SK-N-SH (cell line): ENCODE measurements at regions not wholly inside any gene's neighbourhood (a gene's known extent, or its start where the extent isn't known, plus 50 kb on each side); places are given as distances from the start of the nearest gene placed in this dataset.

ENCODE experiments used
- CTCF ChIA-PET: fragments of 300-600, 350-600 bp; formaldehyde crosslinking; extraction: SDS; loops from one replicate; lab custom pipeline; 2021; lab: Yijun Ruan, JAX
- POLR2A ChIA-PET: fragments of 350-600 bp; sonication (Branson Sonifier 250); formaldehyde crosslinking; extraction: SDS; loops from one replicate; lab custom pipeline; 2020; ENCODE audit warnings: antibody characterized with exemption, inconsistent platforms; lab: Yijun Ruan, JAX
- DNase-seq: peaks from one replicate; pipeline ENCODE4 v3.0.0; 2012
- H2AFZ ChIP-seq: fragments of 200-600 bp; sonication (generic); 2 replicates; pipeline ENCODE4 v1.8.1; 2016; ENCODE audit warnings: antibody characterized with exemption, mild to moderate bottlenecking, low read depth
- H3F3A ChIP-seq: fragments of 200-600 bp; sonication (generic); replicated peaks from 2 replicates; pipeline ENCODE3; 2016; ENCODE audit warnings: antibody characterized with exemption, mild to moderate bottlenecking; ENCODE audit not compliant: insufficient read depth
- H3K27ac ChIP-seq, 2 experiments: fragments of 200-500 bp in 1 of 2; fragments of 200-600 bp in 1 of 2; sonication (Bioruptor generic) in 1 of 2; sonication (generic), shearing (Covaris generic) in 1 of 2; 2 replicates each; pipeline versions ENCODE4 v1.5.1 to v1.6.1; 2014 to 2016; ENCODE audit warnings: low read depth in 2 of 2, inconsistent platforms in 1 of 2, low read length in 1 of 2, mild to moderate bottlenecking in 1 of 2, mixed read lengths in 1 of 2
- H3K27me3 ChIP-seq: fragments of 200-600 bp; sonication (generic), shearing (Covaris generic); 2 replicates; pipeline ENCODE4 v1.6.1; 2016; ENCODE audit warnings: mixed run types; ENCODE audit not compliant: insufficient read depth
- H3K36me3 ChIP-seq, 2 experiments: fragments of 200-500 bp in 1 of 2; fragments of 200-600 bp in 1 of 2; sonication (Bioruptor generic) in 1 of 2; sonication (generic) in 1 of 2; replicated peaks in 1 of 2; 2 replicates each; pipeline versions ENCODE3 to v1.5.1; 2014 to 2016; ENCODE audit warnings: low read length in 1 of 2, mild to moderate bottlenecking in 1 of 2; ENCODE audit not compliant: insufficient read depth in 2 of 2, control insufficient read depth in 1 of 2
- H3K4me1 ChIP-seq, 2 experiments: fragments of 200-500 bp in 1 of 2; fragments of 200-600 bp in 1 of 2; sonication (Bioruptor generic) in 1 of 2; sonication (generic), shearing (Covaris generic) in 1 of 2; 2 replicates each; pipeline versions ENCODE4 v1.5.1 to v1.6.1; 2014 to 2016; ENCODE audit warnings: low read depth in 1 of 2, low read length in 1 of 2, mixed run types in 1 of 2; ENCODE audit not compliant: insufficient read depth in 2 of 2, control insufficient read depth in 1 of 2
- H3K4me2 ChIP-seq: fragments of 200-600 bp; sonication (generic), shearing (Covaris generic); 2 replicates; pipeline ENCODE4 v1.6.1; 2017; ENCODE audit warnings: mixed run types
- H3K4me3 ChIP-seq, 2 experiments: fragments of 200-500 bp in 1 of 2; fragments of 200-600 bp in 1 of 2; sonication (Bioruptor generic) in 1 of 2; sonication (generic), shearing (Covaris generic) in 1 of 2; 2 replicates each; pipeline versions ENCODE4 v1.5.1 to v1.8.1; 2014 to 2016; ENCODE audit warnings: low read depth in 2 of 2, inconsistent platforms in 1 of 2, low read length in 1 of 2, mild to moderate bottlenecking in 1 of 2, mixed read lengths in 1 of 2, moderate library complexity in 1 of 2
- H3K79me2 ChIP-seq: fragments of 200-600 bp; sonication (generic); 2 replicates; pipeline ENCODE4 v1.8.1; 2017; ENCODE audit warnings: mild to moderate bottlenecking; ENCODE audit not compliant: insufficient read depth
- H3K9ac ChIP-seq: fragments of 200-600 bp; sonication (generic); 2 replicates; pipeline ENCODE4 v1.6.1; 2017; ENCODE audit warnings: mixed run types
- H3K9me2 ChIP-seq: fragments of 200-600 bp; sonication (generic); 2 replicates; pipeline ENCODE4 v1.6.1; 2017; ENCODE audit warnings: mixed run types
- H3K9me3 ChIP-seq: fragments of 200-600 bp; sonication (generic); 2 replicates; pipeline ENCODE4 v1.6.1; 2017; ENCODE audit warnings: mixed run types, mild to moderate bottlenecking, moderate library complexity
- H4K20me1 ChIP-seq: fragments of 200-600 bp; sonication (generic); 2 replicates; pipeline ENCODE4 v1.6.1; 2017; ENCODE audit warnings: mild to moderate bottlenecking, mixed run types; ENCODE audit not compliant: insufficient read depth
- CHD2 ChIP-seq: fragments of 150-350 bp; IDR thresholded peaks from 2 replicates; pipeline ENCODE4 v1.6.1; 2018; ENCODE audit warnings: low read length; ENCODE audit not compliant: partially characterized antibody
- ELF1 ChIP-seq: IDR thresholded peaks from 2 replicates; pipeline ENCODE4 v1.4.0; 2012
- EZH2phosphoT487 ChIP-seq: fragments of 200-600 bp; sonication (generic); IDR thresholded peaks from 2 replicates; pipeline ENCODE4 v1.6.1; 2017; ENCODE audit warnings: low read depth, mixed run types, mild to moderate bottlenecking, antibody characterized with exemption, moderate library complexity, borderline replicate concordance
- FOSL2 ChIP-seq: IDR thresholded peaks from 2 replicates; pipeline ENCODE4 v1.4.0; 2012; ENCODE audit warnings: low read depth, mild to moderate bottlenecking, moderate library complexity, borderline replicate concordance
- GABPA ChIP-seq: IDR thresholded peaks from 2 replicates; pipeline ENCODE4 v1.4.0; 2012; ENCODE audit warnings: low read depth, mild to moderate bottlenecking
- GATA2 ChIP-seq: sonication (generic); formaldehyde crosslinking; IDR thresholded peaks from 2 replicates; pipeline ENCODE4 v1.5.0; 2020; ENCODE audit warnings: mild to moderate bottlenecking, missing genetic modification reagents
- JUND ChIP-seq: IDR thresholded peaks from 2 replicates; pipeline ENCODE4 v1.4.0; 2012
- MEF2A ChIP-seq: IDR thresholded peaks from 2 replicates; pipeline ENCODE4 v1.4.0; 2012; ENCODE audit warnings: low read depth, borderline replicate concordance
- MXI1 ChIP-seq: IDR thresholded peaks from 2 replicates; pipeline ENCODE4 v1.6.1; 2012; ENCODE audit warnings: mild to moderate bottlenecking, low read depth, low read length, improper control_type of control experiment
- NFIC ChIP-seq: IDR thresholded peaks from 2 replicates; pipeline ENCODE4 v1.4.0; 2012; ENCODE audit warnings: borderline replicate concordance
- SMC3 ChIP-seq: IDR thresholded peaks from 2 replicates; pipeline ENCODE4 v1.6.1; 2012; ENCODE audit warnings: low read depth, low read length, improper control_type of control experiment
- TCF12 ChIP-seq: IDR thresholded peaks from 2 replicates; pipeline ENCODE4 v1.4.0; 2012
- YY1 ChIP-seq: IDR thresholded peaks from 2 replicates; pipeline ENCODE4 v1.4.0; 2012; ENCODE audit warnings: low read depth, mild to moderate bottlenecking
- WGBS: methylation state at CpG from one replicate; pipeline ENCODE4 v1.1.6; 2017; ENCODE audit warnings: low lambda C conversion rate; 5-methylcytosine and 5-hydroxymethylcytosine counted together
- TF ChIP-seq, protein P1 (sequence below): IDR thresholded peaks from 2 replicates; pipeline ENCODE4 v1.6.1; 2012; ENCODE audit warnings: mild to moderate bottlenecking, low read depth, low read length, moderate library complexity
- TF ChIP-seq, protein P2 (sequence below): fragments of 150-350 bp; IDR thresholded peaks from 2 replicates; pipeline ENCODE4 v1.6.1; 2016; ENCODE audit warnings: mild to moderate bottlenecking, low read depth, low read length
- TF ChIP-seq, protein P3 (sequence below): IDR thresholded peaks from 2 replicates; pipeline ENCODE4 v1.4.0; 2012; ENCODE audit warnings: low read depth, borderline replicate concordance
- TF ChIP-seq, protein P4 (sequence below): IDR thresholded peaks from 2 replicates; pipeline ENCODE4 v1.4.0; 2012; ENCODE audit warnings: low read depth, borderline replicate concordance
- TF ChIP-seq, protein P5 (sequence below): fragments of 200-600 bp; sonication (generic); IDR thresholded peaks from 2 replicates; pipeline ENCODE4 v1.6.1; 2017; ENCODE audit warnings: antibody characterized with exemption, mild to moderate bottlenecking, moderate library complexity
- TF ChIP-seq, protein P6 (sequence below): IDR thresholded peaks from 2 replicates; pipeline ENCODE4 v1.4.0; 2012; ENCODE audit warnings: low read depth

DNA sequence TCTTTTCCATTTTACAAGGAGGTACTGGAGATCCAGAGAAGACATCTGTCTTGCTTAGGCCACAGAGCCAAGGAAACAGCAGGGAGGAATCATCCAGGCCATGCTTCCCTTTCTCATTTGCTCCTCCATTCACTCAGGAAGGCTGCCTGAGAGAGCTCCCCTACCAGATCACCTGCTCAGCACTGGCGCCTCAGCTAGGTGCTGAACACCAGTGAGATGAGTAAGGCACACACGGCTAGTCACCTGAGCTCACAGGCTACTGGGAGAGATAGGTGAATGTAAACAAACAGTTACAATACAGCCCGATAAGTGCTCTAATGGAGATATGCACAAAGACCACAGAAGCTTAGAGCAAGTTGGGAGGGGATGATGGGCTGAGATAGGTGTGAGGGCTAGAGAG lies 149.8 kb upstream of the ARHGEF9 start (continued):
- TF ChIP-seq, protein P1, sequence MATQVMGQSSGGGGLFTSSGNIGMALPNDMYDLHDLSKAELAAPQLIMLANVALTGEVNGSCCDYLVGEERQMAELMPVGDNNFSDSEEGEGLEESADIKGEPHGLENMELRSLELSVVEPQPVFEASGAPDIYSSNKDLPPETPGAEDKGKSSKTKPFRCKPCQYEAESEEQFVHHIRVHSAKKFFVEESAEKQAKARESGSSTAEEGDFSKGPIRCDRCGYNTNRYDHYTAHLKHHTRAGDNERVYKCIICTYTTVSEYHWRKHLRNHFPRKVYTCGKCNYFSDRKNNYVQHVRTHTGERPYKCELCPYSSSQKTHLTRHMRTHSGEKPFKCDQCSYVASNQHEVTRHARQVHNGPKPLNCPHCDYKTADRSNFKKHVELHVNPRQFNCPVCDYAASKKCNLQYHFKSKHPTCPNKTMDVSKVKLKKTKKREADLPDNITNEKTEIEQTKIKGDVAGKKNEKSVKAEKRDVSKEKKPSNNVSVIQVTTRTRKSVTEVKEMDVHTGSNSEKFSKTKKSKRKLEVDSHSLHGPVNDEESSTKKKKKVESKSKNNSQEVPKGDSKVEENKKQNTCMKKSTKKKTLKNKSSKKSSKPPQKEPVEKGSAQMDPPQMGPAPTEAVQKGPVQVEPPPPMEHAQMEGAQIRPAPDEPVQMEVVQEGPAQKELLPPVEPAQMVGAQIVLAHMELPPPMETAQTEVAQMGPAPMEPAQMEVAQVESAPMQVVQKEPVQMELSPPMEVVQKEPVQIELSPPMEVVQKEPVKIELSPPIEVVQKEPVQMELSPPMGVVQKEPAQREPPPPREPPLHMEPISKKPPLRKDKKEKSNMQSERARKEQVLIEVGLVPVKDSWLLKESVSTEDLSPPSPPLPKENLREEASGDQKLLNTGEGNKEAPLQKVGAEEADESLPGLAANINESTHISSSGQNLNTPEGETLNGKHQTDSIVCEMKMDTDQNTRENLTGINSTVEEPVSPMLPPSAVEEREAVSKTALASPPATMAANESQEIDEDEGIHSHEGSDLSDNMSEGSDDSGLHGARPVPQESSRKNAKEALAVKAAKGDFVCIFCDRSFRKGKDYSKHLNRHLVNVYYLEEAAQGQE, result no peak
- TF ChIP-seq MEF2A, result no peak
- TF ChIP-seq, protein P2, sequence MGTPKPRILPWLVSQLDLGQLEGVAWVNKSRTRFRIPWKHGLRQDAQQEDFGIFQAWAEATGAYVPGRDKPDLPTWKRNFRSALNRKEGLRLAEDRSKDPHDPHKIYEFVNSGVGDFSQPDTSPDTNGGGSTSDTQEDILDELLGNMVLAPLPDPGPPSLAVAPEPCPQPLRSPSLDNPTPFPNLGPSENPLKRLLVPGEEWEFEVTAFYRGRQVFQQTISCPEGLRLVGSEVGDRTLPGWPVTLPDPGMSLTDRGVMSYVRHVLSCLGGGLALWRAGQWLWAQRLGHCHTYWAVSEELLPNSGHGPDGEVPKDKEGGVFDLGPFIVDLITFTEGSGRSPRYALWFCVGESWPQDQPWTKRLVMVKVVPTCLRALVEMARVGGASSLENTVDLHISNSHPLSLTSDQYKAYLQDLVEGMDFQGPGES, result no peak
- TF ChIP-seq, protein P3, sequence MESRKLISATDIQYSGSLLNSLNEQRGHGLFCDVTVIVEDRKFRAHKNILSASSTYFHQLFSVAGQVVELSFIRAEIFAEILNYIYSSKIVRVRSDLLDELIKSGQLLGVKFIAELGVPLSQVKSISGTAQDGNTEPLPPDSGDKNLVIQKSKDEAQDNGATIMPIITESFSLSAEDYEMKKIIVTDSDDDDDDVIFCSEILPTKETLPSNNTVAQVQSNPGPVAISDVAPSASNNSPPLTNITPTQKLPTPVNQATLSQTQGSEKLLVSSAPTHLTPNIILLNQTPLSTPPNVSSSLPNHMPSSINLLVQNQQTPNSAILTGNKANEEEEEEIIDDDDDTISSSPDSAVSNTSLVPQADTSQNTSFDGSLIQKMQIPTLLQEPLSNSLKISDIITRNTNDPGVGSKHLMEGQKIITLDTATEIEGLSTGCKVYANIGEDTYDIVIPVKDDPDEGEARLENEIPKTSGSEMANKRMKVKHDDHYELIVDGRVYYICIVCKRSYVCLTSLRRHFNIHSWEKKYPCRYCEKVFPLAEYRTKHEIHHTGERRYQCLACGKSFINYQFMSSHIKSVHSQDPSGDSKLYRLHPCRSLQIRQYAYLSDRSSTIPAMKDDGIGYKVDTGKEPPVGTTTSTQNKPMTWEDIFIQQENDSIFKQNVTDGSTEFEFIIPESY, result no peak
- no peak for TF ChIP-seq JUND
- TF ChIP-seq, protein P4, sequence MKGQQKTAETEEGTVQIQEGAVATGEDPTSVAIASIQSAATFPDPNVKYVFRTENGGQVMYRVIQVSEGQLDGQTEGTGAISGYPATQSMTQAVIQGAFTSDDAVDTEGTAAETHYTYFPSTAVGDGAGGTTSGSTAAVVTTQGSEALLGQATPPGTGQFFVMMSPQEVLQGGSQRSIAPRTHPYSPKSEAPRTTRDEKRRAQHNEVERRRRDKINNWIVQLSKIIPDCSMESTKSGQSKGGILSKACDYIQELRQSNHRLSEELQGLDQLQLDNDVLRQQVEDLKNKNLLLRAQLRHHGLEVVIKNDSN, result no peak
- TF ChIP-seq SMC3, result no peak

DNA sequence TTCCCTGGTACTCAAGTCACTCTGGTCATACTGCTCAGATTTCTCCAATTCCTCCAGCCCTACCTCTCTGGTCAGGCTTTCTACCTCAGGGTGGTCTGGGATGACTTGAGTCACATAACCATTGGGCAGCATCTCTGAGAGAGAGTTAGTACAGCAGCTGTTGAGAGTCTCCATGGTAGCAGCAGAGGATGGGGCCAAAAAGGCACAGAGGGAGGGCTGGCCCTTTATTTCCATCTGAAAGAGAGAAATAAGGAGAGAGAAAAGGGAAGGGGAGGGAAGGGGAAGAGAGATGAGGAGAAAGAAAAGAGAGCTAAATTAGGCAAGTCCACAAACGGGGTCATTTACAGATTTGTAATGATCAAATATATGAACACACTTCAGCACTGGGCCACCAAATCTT lies 149.1 kb upstream of the ARHGEF9 start:
- Histone ChIP-seq H3K4me1 (no peaks in the 10 kb centered on the region), H3F3A (no peaks in the 10 kb centered on the region), H3K27ac (no peak overlapping the region), H3K9me3 (no peaks in the 10 kb centered on the region), H2AFZ (no peak overlapping the region), H3K36me3 (no peaks in the 10 kb centered on the region), H3K27me3 (no peaks in the 10 kb centered on the region), H3K9ac (no peak overlapping the region), H3K79me2 (no peaks in the 10 kb centered on the region), H3K9me2 (no peaks in the 10 kb centered on the region), H3K4me3 (no peak overlapping the region), H3K4me2 (no peak overlapping the region), H4K20me1 (no peaks in the 10 kb centered on the region)
- TF ChIP-seq, protein P2, result no peak
- no peak for TF ChIP-seq NFIC
- TF ChIP-seq EZH2phosphoT487, result no peak
- TF ChIP-seq MXI1, result no peak
- no peak for TF ChIP-seq YY1
- no peak for TF ChIP-seq ELF1
- no peak for TF ChIP-seq JUND
- no peak for TF ChIP-seq FOSL2
- TF ChIP-seq, protein P5, sequence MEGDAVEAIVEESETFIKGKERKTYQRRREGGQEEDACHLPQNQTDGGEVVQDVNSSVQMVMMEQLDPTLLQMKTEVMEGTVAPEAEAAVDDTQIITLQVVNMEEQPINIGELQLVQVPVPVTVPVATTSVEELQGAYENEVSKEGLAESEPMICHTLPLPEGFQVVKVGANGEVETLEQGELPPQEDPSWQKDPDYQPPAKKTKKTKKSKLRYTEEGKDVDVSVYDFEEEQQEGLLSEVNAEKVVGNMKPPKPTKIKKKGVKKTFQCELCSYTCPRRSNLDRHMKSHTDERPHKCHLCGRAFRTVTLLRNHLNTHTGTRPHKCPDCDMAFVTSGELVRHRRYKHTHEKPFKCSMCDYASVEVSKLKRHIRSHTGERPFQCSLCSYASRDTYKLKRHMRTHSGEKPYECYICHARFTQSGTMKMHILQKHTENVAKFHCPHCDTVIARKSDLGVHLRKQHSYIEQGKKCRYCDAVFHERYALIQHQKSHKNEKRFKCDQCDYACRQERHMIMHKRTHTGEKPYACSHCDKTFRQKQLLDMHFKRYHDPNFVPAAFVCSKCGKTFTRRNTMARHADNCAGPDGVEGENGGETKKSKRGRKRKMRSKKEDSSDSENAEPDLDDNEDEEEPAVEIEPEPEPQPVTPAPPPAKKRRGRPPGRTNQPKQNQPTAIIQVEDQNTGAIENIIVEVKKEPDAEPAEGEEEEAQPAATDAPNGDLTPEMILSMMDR, result no peak
- TF ChIP-seq GABPA, result no peak
- TF ChIP-seq TCF12, result no peak
- TF ChIP-seq, protein P6, sequence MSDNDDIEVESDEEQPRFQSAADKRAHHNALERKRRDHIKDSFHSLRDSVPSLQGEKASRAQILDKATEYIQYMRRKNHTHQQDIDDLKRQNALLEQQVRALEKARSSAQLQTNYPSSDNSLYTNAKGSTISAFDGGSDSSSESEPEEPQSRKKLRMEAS, result no peak
- TF ChIP-seq CHD2, result no peak
- TF ChIP-seq, protein P3, result no peak
- TF ChIP-seq GATA2 (CRISPR knock-in tag), result no peak
- 3% methylated on average over 1 of the region's 1 CpG for WGBS
- ChIA-PET POLR2A (no interaction called here), CTCF (no interaction called here)
- no peak for DNase-seq
